Esophagus muscularis mucosa (tissue), 4 donors: ENCODE measurements at regions not wholly inside any gene's neighbourhood (a gene's known extent, or its start where the extent isn't known, plus 50 kb on each side); places are given as distances from the start of the nearest gene placed in this dataset.

Experiments
- CTCF ChIP-seq, 3 experiments: fragments of 200-600 bp in 2 of 3; fragments of 450-650 bp in 1 of 3; sonication (generic) in 2 of 3; IDR thresholded peaks; one replicate each; pipeline ENCODE4 v1.5.1; 2017 to 2019; ENCODE audit warnings: antibody characterized with exemption in 3 of 3, mild to moderate bottlenecking in 2 of 3, moderate library complexity in 1 of 3
- EP300 ChIP-seq: sonication (generic); formaldehyde crosslinking; IDR thresholded peaks from one replicate; pipeline ENCODE4 v1.6.1; 2017; ENCODE audit warnings: antibody characterized with exemption
- POLR2AphosphoS5 ChIP-seq, 2 donors: sonication (generic); formaldehyde crosslinking; IDR thresholded peaks; one replicate each; pipeline ENCODE4 v1.6.1; 2017; ENCODE audit warnings: antibody characterized with exemption in 2 of 2

GRCh38 chr13:40223585-40223984 lies 442.9 kb downstream of the FOXO1 start:
- TF ChIP-seq CTCF (IDR thresholded peaks at IDR 0.05) (no peak), EP300 (no peak), POLR2AphosphoS5 (IDR thresholded peaks at IDR 0.05) (no peak)
